Thoracic aorta (tissue), 2 donors: ENCODE measurements at regions not wholly inside any gene's neighbourhood (a gene's known extent, or its start where the extent isn't known, plus 50 kb on each side); places are given as distances from the start of the nearest gene placed in this dataset.
"Not testable (repeated sequence)": the region's sequence is repeated elsewhere in the genome, so short reads cannot be mapped to it uniquely, and the experiment has no call there.

ENCODE experiments used
- ATAC-seq: fragments of 150-250 bp; one replicate; pipeline ENCODE4 v1.8.0; 2017; ENCODE audit warnings: low read depth; ENCODE audit not compliant: insufficient number of reproducible peaks, low FRiP score
- DNase-seq: peaks from one replicate; pipeline ENCODE4 v3.0.0-alpha.2; 2020; ENCODE audit warnings: low spot score
- H3K27ac ChIP-seq, 2 donors: fragments of 200-600 bp; sonication (generic); 1 replicate in 1 of 2; 2 replicates in 1 of 2; pipeline ENCODE4 v1.5.1; 2016; ENCODE audit warnings: mild to moderate bottlenecking in 2 of 2, moderate library complexity in 2 of 2
- H3K27me3 ChIP-seq: fragments of 200-600 bp; sonication (generic); replicated peaks from 2 replicates; pipeline ENCODE4 v1.6.0; 2016; ENCODE audit warnings: mild to moderate bottlenecking; ENCODE audit not compliant: insufficient read depth
- H3K36me3 ChIP-seq: fragments of 200-600 bp; sonication (generic); one replicate; pipeline ENCODE4 v1.5.1; 2016
- H3K4me1 ChIP-seq, 2 donors: fragments of 200-600 bp; sonication (generic); 1 replicate in 1 of 2; 2 replicates in 1 of 2; pipeline versions ENCODE4 v1.5.1 to v1.6.0; 2016; ENCODE audit warnings: low read depth in 2 of 2, mild to moderate bottlenecking in 1 of 2; ENCODE audit not compliant: control insufficient read depth in 1 of 2
- H3K4me3 ChIP-seq: fragments of 200-600 bp; sonication (generic); 2 replicates; pipeline ENCODE4 v1.5.1; 2016; ENCODE audit warnings: mild to moderate bottlenecking
- H3K9me3 ChIP-seq: fragments of 200-600 bp; sonication (generic); 2 replicates; pipeline ENCODE4 v1.5.1; 2016
- CTCF ChIP-seq: fragments of 200-600 bp; sonication (generic); IDR thresholded peaks from one replicate; pipeline ENCODE4 v1.5.1; 2019; ENCODE audit warnings: antibody characterized with exemption

GRCh38 chr17:51481370-51481769, 221.0 kb downstream of the UTP18 start:
- no peak overlapping the region for H3K27ac ChIP-seq
- H3K27me3 ChIP-seq = no peaks in the 10 kb centered on the region
- H3K9me3 ChIP-seq = peaks cover 6% of the 10 kb centered on the region
- no peaks in the 10 kb centered on the region for H3K4me1 ChIP-seq
- ATAC-seq (no peak), DNase-seq (no peak)
- H3K36me3 ChIP-seq = no peaks in the 10 kb centered on the region
- TF ChIP-seq CTCF = no peak
- no peak overlapping the region for H3K4me3 ChIP-seq

GRCh38 chr17:51482248-51482647, 221.9 kb downstream of the UTP18 start:
- not testable (repeated sequence) for DNase-seq, H3K27me3 ChIP-seq, H3K27ac ChIP-seq, ATAC-seq, H3K36me3 ChIP-seq, H3K9me3 ChIP-seq, H3K4me3 ChIP-seq, H3K4me1 ChIP-seq

- DNase-seq (no peak), ATAC-seq (no peak)
- Histone ChIP-seq H3K27ac (no peak overlapping the region), H3K4me3 (no peak overlapping the region), H3K4me1 (no peaks in the 10 kb centered on the region), H3K27me3 (no peaks in the 10 kb centered on the region), H3K9me3 (peaks cover 6% of the 10 kb centered on the region), H3K36me3 (no peaks in the 10 kb centered on the region)
- no peak for TF ChIP-seq CTCF
These were observed 225.7 kb downstream of the UTP18 start for GRCh38 chr17:51486091-51486490.

GRCh38 chr17:51486885-51487520, 226.7 kb downstream of the UTP18 start:
- Histone ChIP-seq H3K9me3 (no peaks in the 10 kb centered on the region), H3K4me1 (no peaks in the 10 kb centered on the region), H3K4me3 (no peak overlapping the region), H3K27ac (no peak overlapping the region), H3K27me3 (no peaks in the 10 kb centered on the region), H3K36me3 (no peaks in the 10 kb centered on the region)
- ATAC-seq (no peak), DNase-seq (no peak)
- no peak for TF ChIP-seq CTCF

- DNase-seq = no peak
- Histone ChIP-seq H3K9me3 (no peaks in the 10 kb centered on the region), H3K36me3 (no peaks in the 10 kb centered on the region), H3K4me1 (no peaks in the 10 kb centered on the region), H3K27me3 (no peaks in the 10 kb centered on the region), H3K4me3 (no peak overlapping the region), H3K27ac (no peak overlapping the region)
- TF ChIP-seq CTCF = no peak
- no peak for ATAC-seq
These were observed 227.6 kb downstream of the UTP18 start for GRCh38 chr17:51487947-51488346.

- H3K9me3 ChIP-seq = no peaks in the 10 kb centered on the region
- ATAC-seq (no peak), DNase-seq (no peak)
- TF ChIP-seq CTCF = no peak
- H3K4me1 ChIP-seq = no peaks in the 10 kb centered on the region
- no peaks in the 10 kb centered on the region for H3K27me3 ChIP-seq
- H3K27ac ChIP-seq = no peak overlapping the region
- H3K4me3 ChIP-seq = no peak overlapping the region
- H3K36me3 ChIP-seq = no peaks in the 10 kb centered on the region
These were observed 231.1 kb downstream of the UTP18 start for GRCh38 chr17:51491416-51491815.
